ENCODE measurements at regions not wholly inside any gene's neighbourhood (a gene's known extent, or its start where the extent isn't known, plus 50 kb on each side); places are given as distances from the start of the nearest gene placed in this dataset.

DNA sequence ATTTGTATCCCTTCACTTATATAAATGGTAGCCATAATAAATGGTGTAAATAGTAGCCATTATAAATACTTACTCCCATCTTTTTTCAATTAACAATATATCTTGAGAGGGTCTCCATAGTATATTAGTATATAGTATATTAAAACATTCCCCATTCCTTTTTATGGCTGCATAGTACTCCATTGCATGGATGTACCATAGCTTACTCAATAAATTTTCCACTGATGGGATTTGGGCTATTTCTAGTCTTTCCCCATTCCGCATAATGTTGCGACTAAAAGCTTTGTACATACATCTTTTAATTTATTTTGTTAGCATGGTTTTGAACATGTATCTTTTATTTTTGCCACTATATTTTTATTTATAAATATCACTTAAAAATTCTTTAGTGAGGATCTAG, 366.3 kb downstream of the IL20RB start:
- TF ChIP-seq EZH2phosphoT487 (IDR thresholded peaks at IDR 0.05; ENCODE audit: borderline replicate concordance, low read depth, low read length): no peak
- TF ChIP-seq, protein P1, sequence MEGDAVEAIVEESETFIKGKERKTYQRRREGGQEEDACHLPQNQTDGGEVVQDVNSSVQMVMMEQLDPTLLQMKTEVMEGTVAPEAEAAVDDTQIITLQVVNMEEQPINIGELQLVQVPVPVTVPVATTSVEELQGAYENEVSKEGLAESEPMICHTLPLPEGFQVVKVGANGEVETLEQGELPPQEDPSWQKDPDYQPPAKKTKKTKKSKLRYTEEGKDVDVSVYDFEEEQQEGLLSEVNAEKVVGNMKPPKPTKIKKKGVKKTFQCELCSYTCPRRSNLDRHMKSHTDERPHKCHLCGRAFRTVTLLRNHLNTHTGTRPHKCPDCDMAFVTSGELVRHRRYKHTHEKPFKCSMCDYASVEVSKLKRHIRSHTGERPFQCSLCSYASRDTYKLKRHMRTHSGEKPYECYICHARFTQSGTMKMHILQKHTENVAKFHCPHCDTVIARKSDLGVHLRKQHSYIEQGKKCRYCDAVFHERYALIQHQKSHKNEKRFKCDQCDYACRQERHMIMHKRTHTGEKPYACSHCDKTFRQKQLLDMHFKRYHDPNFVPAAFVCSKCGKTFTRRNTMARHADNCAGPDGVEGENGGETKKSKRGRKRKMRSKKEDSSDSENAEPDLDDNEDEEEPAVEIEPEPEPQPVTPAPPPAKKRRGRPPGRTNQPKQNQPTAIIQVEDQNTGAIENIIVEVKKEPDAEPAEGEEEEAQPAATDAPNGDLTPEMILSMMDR (conservative IDR thresholded peaks at IDR 0.05; ENCODE audit: low read length): no peak
